HS-5 (cell line): ENCODE measurements at regions not wholly inside any gene's neighbourhood (a gene's known extent, or its start where the extent isn't known, plus 50 kb on each side); places are given as distances from the start of the nearest gene placed in this dataset.
"Not testable (repeated sequence)": the region's sequence is repeated elsewhere in the genome, so short reads cannot be mapped to it uniquely, and the experiment has no call there.

Experiments used
- DNase-seq: peaks from one replicate; pipeline ENCODE4 v3.0.0-alpha.2; 2012; ENCODE audit warnings: low read depth

- no peak for DNase-seq
These were observed 519.1 kb upstream of the FOXG1 start for GRCh38 chr14:28247491-28247890.

- not testable (repeated sequence) for DNase-seq
These were observed 514.5 kb upstream of the FOXG1 start for GRCh38 chr14:28252124-28252523.

GRCh38 chr14:28254768-28255167 is 511.8 kb upstream of the FOXG1 start:
- peak; percentile 6 for DNase-seq

- DNase-seq, result no peak
These were observed 502.3 kb upstream of the FOXG1 start for GRCh38 chr14:28264306-28264705.

- no peak for DNase-seq
These were observed 494.3 kb upstream of the FOXG1 start for GRCh38 chr14:28272270-28272669.

GRCh38 chr14:28280530-28280929 is 486.1 kb upstream of the FOXG1 start:
- DNase-seq, result no peak

GRCh38 chr14:28280997-28281598 is 485.5 kb upstream of the FOXG1 start:
- no peak for DNase-seq

GRCh38 chr14:28284546-28285300 is 481.9 kb upstream of the FOXG1 start:
- no peak for DNase-seq

GRCh38 chr14:28294834-28295440 is 471.6 kb upstream of the FOXG1 start:
- DNase-seq, result no peak

- DNase-seq, result no peak
These were observed 469.0 kb upstream of the FOXG1 start for GRCh38 chr14:28297559-28297958.

- no peak for DNase-seq
These were observed 468.4 kb upstream of the FOXG1 start for GRCh38 chr14:28298156-28298555.

- no peak for DNase-seq
These were observed 467.4 kb upstream of the FOXG1 start for GRCh38 chr14:28299227-28299626.

GRCh38 chr14:28300356-28300755 is 466.2 kb upstream of the FOXG1 start:
- no peak for DNase-seq

GRCh38 chr14:28301179-28301578 is 465.4 kb upstream of the FOXG1 start:
- DNase-seq, result no peak

- DNase-seq, result no peak
These were observed 463.3 kb upstream of the FOXG1 start for GRCh38 chr14:28303248-28303647.

GRCh38 chr14:28305938-28306337 is 460.6 kb upstream of the FOXG1 start:
- no peak for DNase-seq

- no peak for DNase-seq
These were observed 459.1 kb upstream of the FOXG1 start for GRCh38 chr14:28307506-28307905.

GRCh38 chr14:28308734-28309133 is 457.9 kb upstream of the FOXG1 start:
- peak; percentile 80 for DNase-seq

- DNase-seq, result not testable (repeated sequence)
These were observed 448.5 kb upstream of the FOXG1 start for GRCh38 chr14:28317890-28318675.

- no peak for DNase-seq
These were observed 444.9 kb upstream of the FOXG1 start for GRCh38 chr14:28321475-28322244.

GRCh38 chr14:28323366-28323765 is 443.2 kb upstream of the FOXG1 start:
- DNase-seq, result no peak
